Activated naive CD4-positive, alpha-beta T cell treated with anti-CD3 and anti-CD28 coated beads for 36 hours (primary cell): ENCODE measurements at regions not wholly inside any gene's neighbourhood (a gene's known extent, or its start where the extent isn't known, plus 50 kb on each side); places are given as distances from the start of the nearest gene placed in this dataset.

Experiments
- CTCF ChIA-PET: fragments of 350-600 bp; sonication (Branson Sonifier 250); formaldehyde crosslinking; loops from one replicate; lab custom pipeline; 2021; ENCODE audit warnings: antibody characterized with exemption; lab: Charles Lee
- DNase-seq: peaks from one replicate; pipeline ENCODE4 v3.0.0-alpha.2; 2020
- H3K27ac Mint-ChIP-seq: one replicate; pipeline ENCODE4 v1.8.0; 2021; ENCODE audit warnings: mild to moderate bottlenecking, mixed read lengths
- H3K27me3 Mint-ChIP-seq: one replicate; pipeline ENCODE4 v1.8.0; 2021; ENCODE audit warnings: low read depth, mixed read lengths
- H3K36me3 Mint-ChIP-seq: one replicate; pipeline ENCODE4 v1.8.0; 2021; ENCODE audit warnings: low read depth, mixed read lengths
- H3K4me1 Mint-ChIP-seq: one replicate; pipeline ENCODE4 v1.8.0; 2021; ENCODE audit warnings: low read depth, mixed read lengths
- H3K4me3 Mint-ChIP-seq: one replicate; pipeline ENCODE4 v1.8.0; 2021; ENCODE audit warnings: mild to moderate bottlenecking, moderate library complexity, mixed read lengths
- H3K9me3 Mint-ChIP-seq: one replicate; pipeline ENCODE4 v1.8.0; 2021; ENCODE audit warnings: mixed read lengths
- intact Hi-C: fragments of 100-400 bp; cut with micrococcal nuclease; formaldehyde crosslinking; loops from one replicate; pipeline ENCODE4 v1.15.1; 2023

DNA sequence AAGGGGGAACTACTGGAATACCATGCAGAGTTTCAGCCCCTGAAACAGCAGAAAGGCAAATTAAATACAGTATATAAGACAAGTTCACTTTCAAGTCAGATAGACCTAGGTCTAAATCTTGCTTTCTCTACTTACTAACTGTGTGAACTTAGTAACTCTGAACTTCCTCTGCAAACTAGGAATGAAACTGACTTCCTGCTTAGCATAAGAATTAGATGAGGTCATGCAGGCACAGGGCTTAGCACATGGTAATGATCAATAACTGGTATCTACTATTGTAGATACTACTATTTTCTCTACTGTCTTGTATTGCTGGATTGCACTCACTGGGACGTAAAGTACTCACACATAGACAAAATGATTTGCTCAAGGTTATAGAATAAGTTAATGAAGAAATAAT lies 51.5 kb upstream of the MTNR1B start:
- Mint-ChIP-seq H3K36me3 (no peaks in the 10 kb centered on the region), H3K4me1 (no peaks in the 10 kb centered on the region), H3K27me3 (peaks cover 9% of the 10 kb centered on the region)

DNA sequence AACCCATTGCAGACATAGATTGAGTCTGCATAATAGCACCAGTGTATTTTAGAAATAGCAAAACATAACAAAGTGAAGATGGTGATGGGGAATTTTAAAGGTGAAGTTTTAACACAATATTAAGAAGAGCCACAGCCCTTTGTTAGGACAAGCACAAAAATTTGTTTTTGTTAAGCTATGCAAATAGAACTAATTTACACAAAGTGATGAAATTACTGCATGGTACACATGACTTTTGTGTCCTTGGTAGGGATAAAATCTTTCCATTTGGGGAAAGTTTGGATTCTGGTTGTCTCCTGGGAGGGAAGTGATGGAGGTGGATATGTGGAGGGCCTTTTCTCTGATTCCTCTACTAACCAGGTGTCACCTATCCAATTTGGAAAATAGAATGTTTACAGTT lies 50.4 kb upstream of the MTNR1B start:
- H3K4me1 Mint-ChIP-seq = no peaks in the 10 kb centered on the region

More for the DNA sequence above, 51.5 kb upstream of the MTNR1B start:
- no peak overlapping the region for H3K27ac Mint-ChIP-seq
- intact Hi-C loops = no loop called here
- CTCF ChIA-PET = interaction anchor here (1.0 kb wide), 1 partner anchor 24 kb away, joined by 3 read pairs; no protein-coding TSS in a partner anchor
- no peak overlapping the region for H3K4me3 Mint-ChIP-seq
- no peaks in the 10 kb centered on the region for H3K9me3 Mint-ChIP-seq
- no peak for DNase-seq

More for the DNA sequence above, 50.4 kb upstream of the MTNR1B start:
- Mint-ChIP-seq H3K4me3 (no peak overlapping the region), H3K9me3 (no peaks in the 10 kb centered on the region), H3K27me3 (peaks cover 9% of the 10 kb centered on the region), H3K36me3 (no peaks in the 10 kb centered on the region), H3K27ac (no peak overlapping the region)
- DNase-seq = no peak
- intact Hi-C loops = no loop called here
- CTCF ChIA-PET = no interaction called here
